ENCODE measurements at regions not wholly inside any gene's neighbourhood (a gene's known extent, or its start where the extent isn't known, plus 50 kb on each side); places are given as distances from the start of the nearest gene placed in this dataset.
"Not testable (repeated sequence)": the region's sequence is repeated elsewhere in the genome, so short reads cannot be mapped to it uniquely, and the experiment has no call there.

DNA sequence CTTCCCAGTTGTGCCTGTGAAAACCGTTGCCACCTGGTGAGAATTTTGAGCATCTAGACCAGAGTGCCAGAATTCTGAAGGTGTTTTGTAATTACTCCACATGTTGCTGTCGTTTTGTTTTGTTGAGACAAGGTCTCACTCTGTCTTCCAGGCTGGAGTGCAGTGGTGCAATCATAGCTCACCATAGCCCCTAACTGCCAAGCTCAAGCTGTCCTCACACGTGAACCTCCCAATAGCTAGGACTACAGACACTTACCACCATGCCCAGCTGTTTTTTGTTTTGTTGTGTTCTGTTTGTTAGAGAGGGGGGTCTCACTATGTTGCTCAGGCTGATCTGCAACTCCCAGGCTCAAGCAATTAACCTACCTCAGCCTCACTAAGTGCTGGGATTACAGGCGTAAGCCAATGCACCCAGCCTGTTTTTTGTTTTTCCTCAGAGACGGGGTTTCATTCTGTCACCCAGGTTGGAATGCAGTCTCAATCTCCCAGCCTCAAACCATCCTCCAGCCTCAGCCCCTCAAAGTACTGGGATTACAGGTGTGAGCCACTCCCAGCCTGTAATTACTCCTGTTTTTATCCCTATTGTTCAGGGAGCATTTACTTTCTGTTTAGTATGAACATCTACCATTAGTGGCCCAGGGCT, 121.1 kb upstream of the DMRT1 start:
- DNase-seq, result no peak

DNA sequence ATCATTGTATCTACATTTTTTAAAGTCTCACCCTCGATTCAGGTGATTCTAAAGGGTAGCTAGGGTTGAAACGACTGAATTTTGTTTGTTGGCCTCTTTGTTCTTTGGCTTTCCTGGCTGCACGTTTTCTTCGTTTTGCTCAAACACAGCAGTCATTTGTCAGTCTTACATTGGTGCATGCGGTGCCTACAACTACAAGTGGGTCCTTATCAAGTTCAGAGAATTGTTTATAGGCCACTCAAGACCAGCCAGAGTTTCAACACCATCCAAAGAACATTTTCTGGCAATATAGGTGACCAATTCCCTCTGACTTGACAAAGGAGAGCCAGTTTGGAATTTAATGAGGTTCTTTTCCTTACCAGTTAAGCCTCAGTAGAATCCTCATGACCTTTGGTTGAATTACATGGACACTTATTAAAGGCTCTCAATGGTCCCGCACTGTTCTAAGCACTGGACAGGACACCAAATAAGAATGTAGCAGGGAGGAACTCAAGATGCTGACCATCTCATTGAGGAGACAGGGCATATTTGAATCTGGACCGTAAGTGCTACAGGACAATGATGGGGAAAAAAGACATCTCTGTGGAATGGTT, 119.0 kb upstream of the DMRT1 start:
- no peak for DNase-seq

DNA sequence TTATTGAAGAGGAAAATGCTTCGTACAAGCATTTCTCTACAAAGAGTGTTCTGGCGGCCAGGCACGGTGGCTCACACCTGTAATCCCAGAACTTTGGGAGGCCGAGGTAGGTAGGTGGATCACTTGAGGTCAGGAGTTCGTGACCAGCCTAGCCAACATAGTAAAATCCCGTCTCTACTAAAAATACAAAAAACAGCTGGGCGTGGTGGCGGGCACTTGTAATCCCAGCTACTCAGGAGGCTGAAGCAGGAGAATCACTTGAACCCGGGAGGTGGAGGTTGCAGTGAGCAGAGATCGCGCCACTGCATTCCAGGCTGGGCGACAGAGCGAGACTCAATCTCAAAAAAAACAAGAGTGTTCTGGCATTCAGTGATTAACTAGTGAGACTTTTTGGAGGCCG, 117.0 kb upstream of the DMRT1 start:
- DNase-seq, result not testable (repeated sequence)

DNA sequence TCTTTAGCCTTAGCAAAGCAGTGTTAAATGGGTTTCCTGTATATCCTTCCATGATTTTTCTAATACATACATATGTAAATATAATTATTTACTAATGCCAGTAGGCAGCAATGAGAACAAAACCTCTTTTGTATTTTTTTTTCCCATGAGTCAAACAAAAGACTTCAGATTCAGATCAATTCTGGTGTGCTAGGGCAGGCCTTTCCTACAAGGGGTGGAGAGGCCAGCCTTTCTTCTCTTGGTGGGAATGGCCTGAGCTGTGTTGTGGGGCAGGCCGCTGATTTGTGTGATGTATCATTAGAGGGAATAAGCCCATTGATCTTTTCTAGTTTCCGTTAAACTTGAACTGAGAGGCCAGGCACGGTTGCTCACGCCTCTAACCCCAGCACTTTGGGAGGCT, 115.5 kb upstream of the DMRT1 start:
- no peak for DNase-seq

DNA sequence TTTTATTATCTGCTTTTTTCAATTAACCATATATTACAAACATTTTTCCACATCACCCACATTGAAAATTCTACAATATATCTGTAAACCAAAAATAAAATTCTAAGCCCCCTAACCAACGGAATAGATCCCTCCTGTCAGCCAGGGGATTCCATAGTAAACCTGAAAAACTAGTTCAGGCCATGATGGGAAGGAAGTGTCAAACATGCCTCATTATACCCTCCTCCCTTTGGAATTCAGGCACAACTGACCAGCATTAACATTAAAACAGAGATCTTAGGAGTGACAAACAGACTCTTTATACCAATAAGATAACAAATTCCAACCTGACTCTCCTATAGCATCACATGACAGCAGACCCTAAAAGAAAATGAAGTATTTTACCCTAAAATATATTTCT, 113.7 kb upstream of the DMRT1 start:
- DNase-seq, result no peak

DNA sequence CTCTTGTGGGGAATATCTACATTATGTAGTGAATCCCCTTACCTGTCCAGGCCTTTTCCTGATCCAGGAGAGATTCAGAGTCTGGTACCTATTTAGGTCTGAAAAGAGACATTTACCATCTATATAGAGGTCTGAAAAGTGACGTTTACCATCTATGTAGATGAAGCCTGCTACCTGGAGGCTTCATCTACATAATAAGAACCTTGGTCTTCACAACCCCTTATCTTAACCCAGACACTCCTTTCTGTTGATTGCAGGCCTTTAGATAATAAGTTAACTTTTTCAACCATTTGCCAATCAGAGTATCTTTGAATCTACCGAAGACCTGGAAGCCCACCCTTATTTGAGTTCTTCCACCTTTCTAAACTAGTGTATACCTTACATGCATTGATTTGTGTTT, 113.0 kb upstream of the DMRT1 start:
- DNase-seq, result no peak

DNA sequence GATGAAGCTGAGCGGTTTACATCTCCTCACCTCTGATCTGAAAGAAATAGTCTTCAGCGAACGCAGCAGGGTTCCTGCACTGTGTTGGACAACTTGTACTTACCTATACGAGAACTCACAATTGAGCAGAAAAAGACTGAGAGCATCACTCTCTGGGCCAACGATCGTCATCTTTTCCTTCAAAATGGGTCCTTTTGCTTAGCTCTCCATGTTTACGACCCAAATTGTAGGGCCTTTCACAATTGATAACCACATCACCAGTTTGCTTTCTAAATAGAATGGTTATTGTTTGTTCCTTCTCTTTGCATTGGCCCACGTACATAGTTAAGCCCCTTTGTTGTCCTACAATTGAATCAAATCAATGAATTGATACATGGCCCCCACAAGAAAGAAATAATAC, 110.0 kb upstream of the DMRT1 start:
- no peak for DNase-seq

DNA sequence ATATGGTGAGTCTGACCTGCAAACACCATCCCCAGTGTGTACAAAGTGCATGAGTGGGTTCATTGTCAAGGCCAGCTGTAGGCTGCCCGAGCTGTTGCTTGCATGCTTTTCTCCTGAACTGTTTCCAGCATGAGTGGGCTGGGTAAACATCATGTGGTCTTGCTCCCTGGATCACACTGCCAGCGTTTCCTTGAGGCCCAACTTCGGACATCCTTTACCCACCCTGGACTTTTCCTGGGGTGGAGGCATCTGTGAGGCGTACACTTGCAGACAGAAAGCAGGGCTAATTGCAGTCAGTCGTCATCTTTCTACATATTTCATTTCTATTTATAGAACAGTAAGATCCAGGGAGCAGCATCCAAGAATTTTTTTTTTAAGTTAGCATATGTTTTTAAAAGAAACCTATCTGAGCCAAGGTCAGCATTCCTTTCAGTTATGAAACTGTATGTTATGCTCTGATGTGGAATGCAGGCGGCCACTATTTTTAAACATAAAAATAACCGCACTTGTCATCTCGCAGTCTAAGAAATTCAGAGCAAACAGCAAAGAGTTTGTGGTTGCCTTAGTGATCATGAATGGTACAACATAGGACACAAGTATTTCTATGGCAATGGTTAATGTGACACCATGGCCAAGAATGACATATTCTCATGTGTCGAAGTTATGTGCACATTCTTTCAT, 106.5 kb upstream of the DMRT1 start:
- no peak for DNase-seq

DNA sequence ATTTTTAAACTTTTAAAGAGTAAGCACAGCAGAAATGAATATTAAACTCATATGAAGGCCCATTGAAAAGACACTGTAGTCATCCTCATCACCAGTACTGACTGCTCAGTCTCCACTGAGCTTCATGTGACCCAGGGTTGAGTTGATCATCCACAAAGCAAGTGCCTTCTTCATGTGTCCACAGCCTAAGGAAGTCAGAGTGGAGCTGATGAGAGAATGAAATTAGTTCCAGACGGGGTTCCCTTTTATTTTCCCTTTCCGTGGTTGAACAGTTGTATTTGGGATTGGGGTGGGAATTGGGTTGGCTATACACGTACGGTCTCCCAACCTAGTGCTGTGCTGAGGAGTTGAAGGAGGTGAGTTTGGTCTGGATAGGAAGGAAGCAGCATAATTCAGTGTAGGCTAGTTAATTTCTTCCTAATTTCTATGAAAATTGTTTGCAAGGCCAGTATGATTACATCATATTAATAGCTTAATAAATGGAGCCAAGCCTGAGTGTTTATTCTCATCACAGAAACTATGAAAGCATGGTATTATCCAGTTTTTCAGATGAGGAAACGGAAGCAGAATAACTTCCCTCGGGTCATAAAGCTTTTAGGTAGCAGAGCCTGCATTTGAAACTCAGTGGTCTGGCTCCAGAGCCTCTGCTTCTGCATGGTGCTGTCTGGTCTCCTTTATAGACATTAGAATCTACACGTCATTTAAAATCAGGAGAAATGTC, 103.9 kb upstream of the DMRT1 start:
- no peak for DNase-seq

DNA sequence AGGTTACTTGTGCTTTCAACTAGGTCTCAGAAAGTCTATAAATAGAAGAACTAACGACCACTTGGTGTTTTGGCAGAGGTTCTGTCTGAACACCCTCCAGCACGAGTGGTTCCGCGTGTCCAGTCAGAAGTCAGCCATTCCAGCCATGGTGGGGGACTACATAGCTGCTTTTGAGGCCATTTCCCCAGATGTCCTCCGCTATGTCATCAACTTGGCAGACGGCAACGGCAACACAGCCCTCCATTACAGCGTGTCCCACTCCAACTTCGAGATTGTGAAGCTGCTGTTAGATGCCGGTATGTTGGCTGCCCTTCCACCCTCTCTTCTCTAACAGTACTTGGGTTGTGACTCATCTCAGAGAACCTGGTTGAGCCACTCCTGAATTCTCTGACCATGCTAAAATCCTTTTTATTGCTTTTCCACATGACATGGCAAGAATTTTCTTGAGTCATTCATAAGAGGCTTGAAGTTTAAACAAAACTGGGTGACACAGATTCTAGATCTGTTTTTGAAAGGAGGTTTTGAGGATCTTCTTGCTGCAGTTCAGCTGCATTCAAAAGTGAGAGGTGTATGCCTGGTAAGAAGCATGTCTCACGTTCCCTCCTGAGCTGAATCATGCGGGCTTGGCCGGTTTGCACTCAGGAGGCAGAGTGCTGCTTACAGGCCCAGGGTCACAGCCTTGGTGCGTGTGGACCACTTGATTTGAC, 103.1 kb upstream of the DMRT1 start:
- no peak for DNase-seq

DNA sequence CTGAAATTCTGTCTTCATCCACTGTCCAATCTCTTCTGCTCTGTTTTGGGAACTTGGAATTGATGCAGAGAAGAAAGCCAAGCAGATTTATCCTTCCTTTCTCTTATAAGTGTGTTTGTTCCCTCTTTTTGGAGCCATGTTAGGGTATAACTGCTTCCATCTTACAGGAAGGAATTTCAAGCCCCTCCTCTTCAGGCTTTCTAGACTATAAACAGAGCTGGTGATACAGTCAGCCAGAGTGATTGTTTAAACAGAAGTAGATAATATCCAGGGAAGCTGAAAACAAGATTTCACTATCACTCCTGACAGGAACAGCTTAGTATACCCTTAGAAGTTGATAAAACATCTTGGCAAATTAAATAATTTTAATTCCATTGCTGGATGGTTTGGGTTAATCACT, 102.1 kb upstream of the DMRT1 start:
- DNase-seq, result no peak

DNA sequence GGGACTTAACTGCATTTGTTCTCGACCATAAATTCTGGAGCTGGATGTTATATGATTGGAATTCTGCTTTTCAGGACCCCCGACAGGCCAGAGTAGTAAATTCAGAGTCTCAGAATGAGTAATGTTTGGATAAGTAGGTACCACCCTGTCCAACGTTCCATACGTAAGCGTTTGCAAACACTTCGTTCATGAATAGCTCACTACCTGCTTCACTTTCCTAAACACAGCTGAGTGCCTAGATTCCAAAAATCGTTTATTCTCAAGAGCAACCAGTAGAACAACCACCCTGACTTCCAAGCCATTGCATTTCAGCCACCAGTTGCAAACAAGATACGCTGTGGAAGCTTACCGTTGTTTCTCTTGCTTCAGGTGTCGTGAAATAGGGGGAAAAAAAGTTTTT, 101.3 kb upstream of the DMRT1 start:
- no peak for DNase-seq

DNA sequence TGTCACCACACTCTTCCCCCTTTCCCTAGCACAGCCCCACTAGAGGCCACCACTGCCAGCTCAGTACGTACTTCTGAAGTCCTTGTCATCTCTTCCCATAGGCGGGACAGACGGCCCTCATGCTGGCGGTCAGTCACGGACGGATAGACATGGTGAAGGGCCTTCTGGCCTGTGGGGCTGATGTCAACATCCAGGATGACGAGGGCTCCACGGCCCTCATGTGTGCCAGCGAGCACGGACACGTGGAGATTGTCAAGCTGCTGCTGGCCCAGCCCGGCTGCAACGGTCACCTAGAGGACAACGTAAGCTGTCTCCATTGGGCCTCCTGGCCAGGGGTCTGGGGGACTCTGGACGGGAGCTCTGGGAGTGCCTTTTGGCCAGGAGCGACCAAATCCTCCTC, 99.4 kb upstream of the DMRT1 start:
- DNase-seq, result no peak

DNA sequence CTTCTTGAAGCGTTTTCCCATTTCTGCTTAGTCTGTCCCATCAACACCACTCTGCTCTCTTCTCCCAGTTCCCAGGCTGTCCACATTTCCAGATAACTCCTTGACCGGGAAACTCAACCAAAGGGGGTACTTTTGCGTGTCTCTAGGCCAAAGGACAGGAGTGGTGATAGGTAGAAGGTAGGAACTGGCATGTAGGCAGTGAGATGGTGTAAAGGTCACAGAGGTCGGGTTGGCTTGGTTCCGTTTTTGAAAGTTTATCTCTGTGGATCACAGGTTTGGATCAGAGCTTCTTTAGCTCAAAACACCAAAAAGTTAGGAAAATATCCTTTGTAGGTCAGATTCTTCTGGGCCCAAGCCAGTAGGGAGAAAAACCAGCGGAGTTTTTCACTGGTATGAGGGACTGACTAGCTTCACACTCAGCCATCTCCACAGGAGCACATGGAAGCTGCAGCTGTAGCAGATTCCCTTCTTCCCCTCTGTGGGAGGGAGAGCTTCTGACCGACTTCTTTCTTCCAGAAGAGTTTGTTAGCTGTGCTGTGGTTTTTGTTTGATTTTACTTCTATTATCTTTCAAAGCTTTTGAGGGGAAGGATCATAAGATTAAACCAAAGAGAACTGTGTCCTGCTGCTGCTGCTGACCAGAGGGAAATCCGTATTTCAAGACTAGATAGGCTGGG, 98.4 kb upstream of the DMRT1 start:
- DNase-seq, result no peak

DNA sequence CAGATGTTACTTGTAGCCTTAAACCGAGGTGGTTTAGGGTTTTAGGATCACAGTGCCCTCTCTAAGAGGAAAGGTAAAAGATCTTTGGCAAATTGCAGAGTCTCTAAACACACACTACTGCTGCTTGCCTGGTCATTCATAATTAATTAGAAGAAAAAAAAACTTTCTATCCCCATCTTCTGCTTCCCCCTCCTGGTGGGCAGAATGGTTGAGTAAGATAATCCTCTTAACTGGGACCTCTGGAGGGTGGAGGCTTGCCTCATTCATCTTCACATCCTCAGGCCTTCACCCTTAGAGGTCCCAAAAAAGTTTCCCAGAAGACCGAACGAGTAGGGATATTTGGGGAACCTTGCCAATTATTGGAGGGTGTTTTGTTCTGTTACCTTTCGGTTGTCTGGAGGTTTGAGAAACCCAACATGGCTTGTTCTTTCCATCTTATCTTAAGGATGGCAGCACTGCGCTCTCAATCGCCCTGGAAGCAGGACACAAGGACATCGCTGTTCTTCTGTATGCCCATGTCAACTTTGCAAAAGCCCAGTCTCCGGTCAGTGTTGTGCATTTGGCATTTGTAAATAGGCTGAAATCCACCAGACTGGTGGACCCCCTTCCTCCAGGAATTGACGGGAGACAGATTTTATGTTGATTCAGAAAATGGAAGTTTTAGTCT, 97.3 kb upstream of the DMRT1 start:
- no peak for DNase-seq

DNA sequence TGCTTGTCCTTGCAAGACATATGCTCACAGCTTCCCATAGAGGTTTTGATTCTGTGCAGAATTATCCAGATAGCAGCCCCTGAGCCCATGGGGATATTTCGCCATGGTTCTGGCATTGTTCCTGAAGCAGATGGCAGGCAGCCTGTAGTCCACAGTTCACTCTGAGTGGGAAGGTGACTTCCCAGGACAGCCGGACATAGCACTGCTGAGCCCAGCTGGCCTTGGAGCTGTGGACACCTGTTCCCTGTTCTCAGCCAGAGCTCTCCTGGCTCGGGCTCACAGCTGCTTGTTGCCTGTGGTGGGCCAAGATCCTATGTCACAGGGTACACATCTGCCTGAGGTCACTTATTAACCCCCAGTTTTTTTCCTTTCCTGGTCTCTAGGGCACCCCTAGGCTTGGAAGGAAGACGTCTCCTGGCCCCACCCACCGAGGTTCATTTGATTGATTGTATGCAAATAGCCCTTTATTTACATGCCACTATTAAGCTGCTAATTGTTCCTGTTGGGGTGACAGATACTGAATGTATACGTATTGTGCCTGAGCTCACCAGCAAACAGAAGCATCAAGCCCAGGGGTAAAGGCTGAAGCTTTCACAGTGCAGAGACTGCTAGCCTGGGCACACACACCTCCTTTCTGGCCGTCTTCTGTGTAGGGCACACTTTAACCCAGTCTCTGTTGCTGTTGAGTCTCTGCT, 96.6 kb upstream of the DMRT1 start:
- no peak for DNase-seq

DNA sequence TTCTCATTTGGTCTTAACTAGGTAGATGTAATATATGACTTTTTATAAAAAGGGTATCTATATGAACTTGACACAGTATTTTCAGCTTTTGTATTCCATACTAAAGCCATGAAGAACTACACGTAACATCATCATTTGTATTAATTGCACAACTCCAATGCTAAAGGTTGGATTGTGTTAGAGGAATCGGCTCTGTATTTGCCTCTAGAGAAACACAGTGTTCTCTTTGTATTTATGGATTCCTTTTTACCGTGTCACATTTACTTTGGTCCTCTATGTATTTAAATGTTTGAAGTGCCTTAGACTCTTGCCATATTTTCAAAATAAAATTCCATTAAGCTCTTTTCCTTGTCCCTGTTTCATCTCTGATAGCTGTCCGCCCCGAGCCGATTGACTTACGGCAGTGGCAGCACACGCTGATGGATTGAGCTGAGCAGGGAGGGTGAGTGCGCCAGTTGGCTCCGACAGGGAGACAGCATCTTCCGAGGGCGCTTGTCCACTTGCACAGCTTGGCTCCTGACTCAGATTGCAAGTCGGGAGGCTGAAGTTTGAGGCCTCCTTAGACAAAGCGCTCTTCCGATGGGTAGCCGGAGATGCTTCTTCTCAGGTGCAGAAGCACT, 95.6 kb upstream of the DMRT1 start:
- DNase-seq, result no peak

DNA sequence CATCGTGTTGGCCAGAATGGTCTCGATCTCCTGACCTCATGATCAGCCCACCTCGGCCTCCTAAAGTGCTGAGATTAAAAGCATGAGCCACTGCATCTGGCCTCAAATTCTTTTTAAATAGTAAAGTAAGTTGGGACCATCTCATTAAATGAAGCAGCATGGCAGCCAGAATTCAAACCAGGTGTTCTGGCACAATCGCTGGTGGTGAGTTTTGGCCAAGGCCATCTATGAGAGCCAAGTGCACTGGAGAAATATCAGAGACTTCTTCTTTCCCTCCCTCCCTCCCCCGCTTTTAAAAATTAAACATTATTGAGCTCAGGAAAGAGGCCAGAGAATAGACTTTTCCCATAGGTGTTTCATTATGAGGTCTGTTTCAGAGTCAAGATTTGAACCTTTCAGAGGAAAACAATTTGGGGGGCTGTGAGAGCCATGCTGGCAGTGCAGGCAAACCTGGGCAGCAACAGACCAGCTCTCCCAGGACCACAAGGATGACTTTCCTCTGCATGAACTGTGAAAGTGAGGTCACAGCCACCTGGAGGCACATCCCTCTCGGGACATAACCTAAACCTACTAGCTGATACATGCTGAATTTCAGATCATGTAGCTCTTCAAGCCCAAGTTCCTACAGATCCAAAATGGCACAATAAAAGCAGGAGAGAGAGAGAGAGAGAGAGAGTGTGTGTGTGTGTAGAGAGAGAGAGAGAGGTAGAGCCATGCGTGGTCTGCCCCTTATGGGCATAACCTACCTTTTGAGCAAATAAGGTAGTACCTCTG, 94.6 kb upstream of the DMRT1 start:
- DNase-seq, result no peak

DNA sequence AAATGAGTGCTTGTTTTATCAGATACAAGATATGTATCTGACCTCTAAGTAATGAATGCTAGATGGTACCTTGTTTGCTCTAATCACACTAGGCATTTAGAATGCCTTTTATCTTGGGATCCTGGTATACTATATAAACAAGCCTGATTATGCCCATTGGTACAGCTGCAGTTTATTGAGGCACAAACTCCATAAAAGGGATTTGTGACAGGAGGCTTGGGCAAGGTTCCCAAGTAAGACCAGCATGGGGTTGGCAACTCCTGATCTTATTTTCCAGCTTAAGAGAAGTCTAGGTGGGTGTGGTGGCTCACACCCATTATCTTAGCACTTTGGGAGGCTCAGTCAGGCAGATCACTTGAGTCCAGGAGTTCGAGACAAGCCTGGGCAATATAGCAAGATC, 93.9 kb upstream of the DMRT1 start:
- DNase-seq, result no peak

DNA sequence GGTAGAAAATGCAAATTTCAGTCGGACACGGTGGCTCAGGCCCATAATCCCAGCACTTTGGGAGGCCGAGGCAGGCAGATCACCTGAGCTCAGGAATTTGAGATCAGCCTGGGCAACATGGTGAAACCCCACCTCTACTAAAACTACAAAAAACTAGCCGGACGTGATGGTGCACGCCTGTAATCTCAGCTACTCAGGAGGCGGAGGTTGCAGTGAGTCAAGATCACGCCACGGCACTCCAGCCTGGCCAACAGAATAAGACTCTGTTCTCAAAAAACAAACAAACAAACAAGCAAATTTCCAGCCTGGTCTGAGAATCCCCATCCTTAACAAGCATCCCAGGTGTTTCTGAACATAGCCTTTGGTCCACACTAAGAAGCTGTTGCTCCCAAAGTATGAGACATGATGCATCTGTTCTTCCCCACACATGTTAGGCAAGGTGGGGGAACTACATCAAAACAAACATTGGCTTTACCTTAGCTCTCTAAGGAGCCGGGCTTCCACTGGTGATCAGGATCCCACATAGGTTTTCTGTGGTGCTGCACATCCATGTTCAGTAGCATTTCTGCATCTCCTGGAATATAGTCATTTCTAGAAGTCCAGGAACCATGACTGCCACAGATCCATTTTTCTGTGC, 92.5 kb upstream of the DMRT1 start:
- no peak for DNase-seq

All from CD4-positive, alpha-beta T cell treated with Interleukin-4 for 1 hour (primary cell).